Endodermal cell (in vitro differentiated cells): ENCODE measurements at regions not wholly inside any gene's neighbourhood (a gene's known extent, or its start where the extent isn't known, plus 50 kb on each side); places are given as distances from the start of the nearest gene placed in this dataset.

Experiments used
- DNase-seq: peaks from one replicate; pipeline ENCODE4 v3.0.0-alpha.2; 2017
- H3K27ac ChIP-seq: 2 replicates; pipeline ENCODE4 v1.5.1; 2013; ENCODE audit warnings: mild to moderate bottlenecking, low read depth, low read length, moderate library complexity
- H3K27me3 ChIP-seq: 2 replicates; pipeline ENCODE4 v1.6.1; 2013; ENCODE audit warnings: mild to moderate bottlenecking, low read length, moderate library complexity; ENCODE audit not compliant: insufficient read depth, control insufficient read depth, poor library complexity, severe bottlenecking
- H3K36me3 ChIP-seq: 2 replicates; pipeline ENCODE4 v1.7.0; 2013; ENCODE audit warnings: mild to moderate bottlenecking, low read length, moderate library complexity; ENCODE audit not compliant: control insufficient read depth, insufficient read depth
- H3K4me1 ChIP-seq: one replicate; pipeline ENCODE4 v1.7.0; 2013; ENCODE audit warnings: low read length; ENCODE audit not compliant: control insufficient read depth, insufficient read depth
- H3K4me3 ChIP-seq: 2 replicates; pipeline ENCODE4 v1.5.1; 2013; ENCODE audit warnings: mild to moderate bottlenecking, low read length, moderate library complexity
- H3K9ac ChIP-seq: 2 replicates; pipeline ENCODE4 v1.6.1; 2013; ENCODE audit warnings: mild to moderate bottlenecking, low read length, moderate library complexity; ENCODE audit not compliant: poor library complexity, severe bottlenecking; ENCODE audit errors: extremely low read depth
- H3K9me3 ChIP-seq: 2 replicates; pipeline ENCODE4 v1.6.1; 2013; ENCODE audit warnings: mild to moderate bottlenecking, low read length, moderate library complexity; ENCODE audit not compliant: control insufficient read depth
- H3K27ac Mint-ChIP-seq: 2 replicates; pipeline ENCODE4 v1.8.0; 2020; ENCODE audit warnings: mixed read lengths
- H3K27me3 Mint-ChIP-seq: 2 replicates; pipeline ENCODE4 v1.8.0; 2021; ENCODE audit warnings: mild to moderate bottlenecking, mixed read lengths; ENCODE audit not compliant: insufficient read depth
- H3K36me3 Mint-ChIP-seq: 2 replicates; pipeline ENCODE4 v1.8.0; 2020; ENCODE audit warnings: low read depth, mixed read lengths
- H3K4me1 Mint-ChIP-seq: 2 replicates; pipeline ENCODE4 v1.8.0; 2020; ENCODE audit warnings: mixed read lengths
- H3K4me3 Mint-ChIP-seq: 2 replicates; pipeline ENCODE4 v1.8.0; 2020; ENCODE audit warnings: mild to moderate bottlenecking, moderate library complexity, mixed read lengths
- H3K9me3 Mint-ChIP-seq: 2 replicates; pipeline ENCODE4 v1.8.0; 2020; ENCODE audit warnings: mild to moderate bottlenecking, mixed read lengths
- CTCF ChIP-seq: fragments of 200-600 bp; sonication (generic); conservative IDR thresholded peaks from 2 replicates; pipeline ENCODE4 v1.5.0; 2021; ENCODE audit warnings: antibody characterized with exemption, mild to moderate bottlenecking
- WGBS, 2 experiments: methylation state at CpG; one replicate each; pipeline versions ENCODE4 v1.1.5 to v1.1.7; 2013; ENCODE audit warnings: missing lambda C conversion rate in 2 of 2, mixed read lengths in 1 of 2; ENCODE audit not compliant: insufficient coverage in 1 of 2, insufficient read length in 1 of 2; 5-methylcytosine and 5-hydroxymethylcytosine counted together

- no peaks in the 10 kb centered on the region for H3K4me1 ChIP-seq
- no peaks in the 10 kb centered on the region for H3K9me3 Mint-ChIP-seq
- peaks cover 15% of the 10 kb centered on the region for H3K27me3 Mint-ChIP-seq
- H3K27ac ChIP-seq: no peak overlapping the region
- H3K36me3 Mint-ChIP-seq: no peaks in the 10 kb centered on the region
- no peak overlapping the region for H3K4me3 Mint-ChIP-seq
- TF ChIP-seq CTCF: no peak
- no peaks in the 10 kb centered on the region for H3K9me3 ChIP-seq
- H3K36me3 ChIP-seq: no peaks in the 10 kb centered on the region
- no peak overlapping the region for H3K27ac Mint-ChIP-seq
- no peak for DNase-seq
- no peak overlapping the region for H3K4me3 ChIP-seq
- peaks cover 2% of the 10 kb centered on the region for H3K4me1 Mint-ChIP-seq
- no peak overlapping the region for H3K9ac ChIP-seq
- no peaks in the 10 kb centered on the region for H3K27me3 ChIP-seq
These were observed 275.0 kb upstream of the KYNU start for GRCh38 chr2:142602418-142602989.

- WGBS, 2 experiments: 92 to 93% methylated on average over 7 of the region's 7 CpGs
- peaks cover 2% of the 10 kb centered on the region for H3K4me1 Mint-ChIP-seq
- Histone ChIP-seq H3K27ac (no peak overlapping the region), H3K4me3 (no peak overlapping the region), H3K27me3 (no peaks in the 10 kb centered on the region), H3K9ac (no peak overlapping the region), H3K9me3 (no peaks in the 10 kb centered on the region), H3K36me3 (no peaks in the 10 kb centered on the region), H3K4me1 (no peaks in the 10 kb centered on the region)
- no peak for DNase-seq
- H3K27ac Mint-ChIP-seq: no peak overlapping the region
- H3K4me3 Mint-ChIP-seq: no peak overlapping the region
- peaks cover 2% of the 10 kb centered on the region for H3K9me3 Mint-ChIP-seq
- TF ChIP-seq CTCF: no peak
- H3K27me3 Mint-ChIP-seq: peaks cover 15% of the 10 kb centered on the region
- H3K36me3 Mint-ChIP-seq: no peaks in the 10 kb centered on the region
These were observed 275.7 kb upstream of the KYNU start for GRCh38 chr2:142601794-142602193.

GRCh38 chr2:142599504-142599903 is 278.0 kb upstream of the KYNU start:
- Histone ChIP-seq H3K4me3 (no peak overlapping the region), H3K9ac (no peak overlapping the region), H3K27ac (no peak overlapping the region), H3K27me3 (no peaks in the 10 kb centered on the region), H3K36me3 (no peaks in the 10 kb centered on the region), H3K9me3 (no peaks in the 10 kb centered on the region), H3K4me1 (no peaks in the 10 kb centered on the region)
- Mint-ChIP-seq H3K27ac (no peak overlapping the region), H3K36me3 (no peaks in the 10 kb centered on the region), H3K4me3 (no peak overlapping the region), H3K9me3 (peaks cover 2% of the 10 kb centered on the region), H3K4me1 (peaks cover 2% of the 10 kb centered on the region), H3K27me3 (peaks cover 13% of the 10 kb centered on the region)
- no peak for TF ChIP-seq CTCF
- DNase-seq: no peak
